GM19467 (cell line): ENCODE measurements at regions not wholly inside any gene's neighbourhood (a gene's known extent, or its start where the extent isn't known, plus 50 kb on each side); places are given as distances from the start of the nearest gene placed in this dataset.

Experiments used
- ATAC-seq: cut with Tn5 transposase; IDR thresholded peaks from one replicate; pipeline ENCODE4 v1.9.1; 2021; ENCODE audit warnings: mild to moderate bottlenecking, moderate library complexity; ENCODE audit not compliant: unreplicated experiment

GRCh38 chr10:110432814-110433565, 64.7 kb upstream of the DUSP5 start:
- no peak for ATAC-seq

- ATAC-seq = no peak
Measured at GRCh38 chr10:110433740-110434139, 64.0 kb upstream of the DUSP5 start.

DNA sequence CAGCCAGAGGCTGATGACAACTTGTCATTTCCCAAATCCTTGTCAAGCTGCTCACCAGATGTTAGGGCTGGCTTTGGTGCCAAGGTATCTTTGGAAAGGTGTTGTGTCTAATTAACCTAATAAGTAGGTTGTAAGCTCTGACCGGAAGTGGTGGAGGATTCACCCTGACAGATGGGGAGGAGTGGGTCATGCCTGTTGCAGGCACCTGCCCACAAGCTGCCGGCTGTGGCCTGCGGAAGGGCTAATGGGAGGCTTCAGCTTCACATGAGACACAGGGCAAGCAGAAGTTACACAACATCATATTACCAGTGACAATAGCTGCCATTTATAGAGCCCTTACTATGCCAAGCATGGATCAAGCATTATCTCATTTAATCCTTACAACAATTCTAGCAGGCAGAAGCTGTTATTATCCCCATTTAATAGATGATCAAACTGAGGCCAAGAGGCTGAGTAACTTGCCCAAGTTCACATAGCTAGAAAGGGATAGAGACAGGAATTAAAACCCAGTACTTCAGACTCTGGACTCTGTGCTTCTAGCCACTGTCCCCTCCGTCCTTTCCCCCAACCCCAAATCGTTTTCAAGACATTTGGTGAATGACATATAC, 63.1 kb upstream of the DUSP5 start:
- no peak for ATAC-seq

DNA sequence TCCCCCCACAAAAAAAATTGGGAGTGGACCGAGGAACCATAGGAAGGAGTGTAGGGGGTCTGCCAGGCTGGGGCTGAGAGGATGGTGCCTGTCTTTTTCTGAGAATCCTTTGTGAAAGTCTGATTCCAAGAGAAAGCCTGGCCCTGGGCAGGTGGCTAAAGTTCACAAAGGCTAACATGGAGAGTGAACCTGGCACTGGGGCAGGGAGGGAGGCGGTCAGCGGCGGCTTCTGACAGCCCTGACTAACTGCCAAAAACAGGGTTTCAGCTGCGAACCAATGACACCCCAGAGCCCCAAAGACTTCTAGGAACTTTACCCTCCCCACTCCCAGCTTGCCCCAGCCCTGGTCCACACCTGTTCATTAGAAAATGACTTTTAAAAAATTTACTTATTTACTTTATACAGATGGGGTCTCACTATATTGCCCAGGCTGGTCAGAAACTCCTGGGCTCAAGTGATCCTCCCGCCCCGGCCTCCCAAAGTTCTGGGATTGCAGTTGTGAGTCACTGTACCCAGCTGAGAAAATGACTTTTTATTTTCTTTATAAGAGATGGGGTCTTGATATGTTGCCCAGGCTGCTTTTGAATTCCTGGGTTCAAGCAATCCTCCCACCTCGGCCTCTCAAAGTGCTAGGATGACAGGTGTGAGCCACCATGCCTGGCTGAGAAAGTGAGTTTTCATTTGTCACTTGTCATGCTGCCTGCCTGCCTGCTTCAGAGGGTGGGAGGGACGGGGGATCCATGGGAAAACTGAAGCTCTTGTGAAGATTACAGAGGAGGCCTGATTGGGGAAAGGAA, 61.0 kb upstream of the DUSP5 start:
- no peak for ATAC-seq

GRCh38 chr10:110437351-110437605, 60.4 kb upstream of the DUSP5 start:
- no peak for ATAC-seq

DNA sequence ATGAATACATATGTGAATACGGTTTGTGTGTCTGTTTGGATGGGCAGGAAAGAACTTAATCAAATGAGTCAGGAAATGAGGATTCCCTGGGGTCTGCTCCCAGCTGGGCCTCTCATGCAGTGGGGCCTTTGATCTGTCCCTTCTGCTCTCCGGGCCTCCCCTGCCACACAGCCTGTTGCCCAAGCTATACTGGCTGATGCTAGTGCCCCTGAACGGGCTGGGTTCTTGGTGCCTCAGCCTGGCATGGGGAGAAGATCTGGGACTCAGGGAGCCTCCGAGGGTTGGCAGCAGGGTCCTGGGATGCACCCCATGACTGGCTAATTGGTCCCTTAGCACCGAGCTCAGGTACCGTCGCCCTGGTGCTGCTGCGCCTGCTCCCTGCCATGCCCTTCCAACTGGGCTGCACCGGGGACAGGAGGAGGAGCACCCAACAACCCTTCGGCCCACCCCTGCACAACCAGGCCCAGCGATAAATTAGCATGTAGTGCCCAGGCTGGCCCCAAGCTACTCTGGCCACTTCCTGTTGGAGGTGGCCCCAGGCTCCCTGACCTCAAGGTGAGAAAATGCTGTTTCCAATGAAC, 59.9 kb upstream of the DUSP5 start:
- ATAC-seq = no peak

GRCh38 chr10:110442746-110443145, 55.0 kb upstream of the DUSP5 start:
- no peak for ATAC-seq

DNA sequence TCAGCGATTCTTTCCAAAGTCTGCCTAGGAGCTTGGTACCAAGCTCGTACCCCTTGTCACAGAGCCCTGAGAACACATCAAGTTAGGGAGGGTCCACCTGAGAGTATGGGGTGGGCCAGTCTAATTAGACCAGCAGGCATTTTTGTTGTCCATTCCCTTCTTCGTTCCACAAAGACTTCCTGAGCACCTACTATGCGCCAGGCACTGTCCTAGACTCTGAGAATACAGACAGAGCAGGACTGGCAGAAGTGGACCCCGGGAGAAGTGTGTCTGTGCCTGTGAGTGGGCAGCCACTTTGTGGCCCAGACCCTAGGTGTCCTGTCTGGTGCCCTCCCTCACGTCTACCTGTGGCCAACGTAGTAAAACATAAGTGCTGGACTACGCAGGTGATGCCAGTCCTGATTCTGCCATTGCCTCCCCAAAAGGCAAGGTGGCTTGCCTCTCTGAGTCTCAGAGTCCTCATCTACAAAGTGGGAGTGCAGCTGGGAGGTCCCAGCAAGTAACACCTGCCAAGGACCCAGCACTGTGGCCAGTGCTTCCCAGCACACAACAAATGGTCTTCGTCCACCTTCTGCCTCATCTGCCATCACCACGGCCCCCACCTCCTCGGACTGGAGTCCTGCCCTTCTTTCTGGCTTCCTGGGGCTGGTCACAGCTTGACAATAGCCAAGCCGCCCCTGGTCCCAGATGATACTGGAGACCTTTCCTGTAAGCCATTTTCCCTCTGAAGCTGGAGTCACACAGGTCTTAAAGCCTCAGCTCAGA, 54.3 kb upstream of the DUSP5 start:
- no peak for ATAC-seq

GRCh38 chr10:110444004-110444337, 53.7 kb upstream of the DUSP5 start:
- no peak for ATAC-seq

- no peak for ATAC-seq
Measured at GRCh38 chr10:110445871-110446270, 51.8 kb upstream of the DUSP5 start.

DNA sequence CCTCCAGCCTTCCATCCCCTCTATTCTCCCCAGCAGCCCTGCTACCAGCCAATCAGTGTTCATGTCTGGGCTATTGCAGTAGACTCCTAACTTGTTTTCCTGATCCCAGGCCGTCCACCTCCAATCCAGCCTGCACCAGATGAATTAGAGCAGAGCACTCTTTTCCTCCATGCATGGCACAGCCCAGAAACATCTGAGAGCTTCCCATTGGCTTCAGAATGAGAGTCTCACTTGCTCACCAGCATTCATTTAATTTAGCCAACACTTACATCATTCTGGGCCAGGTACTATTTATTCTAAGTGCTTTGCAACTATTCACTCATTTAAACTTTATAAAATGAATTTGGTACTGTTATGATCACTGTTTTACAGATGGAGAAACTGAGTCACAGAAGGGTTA, 51.4 kb upstream of the DUSP5 start:
- no peak for ATAC-seq

GRCh38 chr10:110446954-110447608, 50.6 kb upstream of the DUSP5 start:
- no peak for ATAC-seq

- no peak for ATAC-seq
Measured at GRCh38 chr10:110447886-110448285, 49.8 kb upstream of the DUSP5 start.
